HG02642 (cell line): ENCODE measurements at regions not wholly inside any gene's neighbourhood (a gene's known extent, or its start where the extent isn't known, plus 50 kb on each side); places are given as distances from the start of the nearest gene placed in this dataset.

ENCODE experiments used
- ATAC-seq: cut with Tn5 transposase; IDR thresholded peaks from one replicate; pipeline ENCODE4 v1.9.1; 2021; ENCODE audit warnings: mild to moderate bottlenecking; ENCODE audit not compliant: unreplicated experiment, poor library complexity

DNA sequence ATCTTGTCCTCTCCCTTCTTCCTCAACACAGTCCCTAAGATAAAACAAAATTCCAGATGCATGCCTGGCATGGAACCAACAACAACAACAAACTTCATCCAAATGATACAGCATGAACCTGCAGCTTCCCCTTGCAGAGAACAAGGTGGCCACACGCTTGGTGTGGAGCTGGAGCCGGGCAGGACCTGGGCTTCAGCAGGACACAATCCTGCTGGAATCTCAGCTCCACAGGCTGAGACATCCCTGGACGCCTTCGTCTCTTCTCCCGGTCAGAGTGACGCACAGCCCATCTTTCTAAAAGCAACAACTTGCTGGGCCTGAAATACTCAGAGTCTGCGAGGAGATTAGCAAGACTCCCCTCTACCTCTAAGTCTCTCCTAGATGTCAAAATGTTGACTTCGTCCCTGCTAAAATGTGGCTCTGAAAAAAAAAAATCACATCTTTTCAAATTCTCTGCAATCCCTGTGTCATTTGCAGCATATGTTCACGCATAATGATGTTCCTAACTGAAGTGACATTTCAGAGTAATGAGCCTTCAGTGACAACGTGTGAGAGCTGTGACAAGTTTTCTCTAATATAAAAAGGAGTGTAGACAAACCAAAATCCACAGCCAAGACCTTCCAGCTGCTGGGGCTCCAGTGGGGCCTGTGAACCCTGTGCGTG lies 1232.3 kb downstream of the TBC1D22A start:
- no peak for ATAC-seq

DNA sequence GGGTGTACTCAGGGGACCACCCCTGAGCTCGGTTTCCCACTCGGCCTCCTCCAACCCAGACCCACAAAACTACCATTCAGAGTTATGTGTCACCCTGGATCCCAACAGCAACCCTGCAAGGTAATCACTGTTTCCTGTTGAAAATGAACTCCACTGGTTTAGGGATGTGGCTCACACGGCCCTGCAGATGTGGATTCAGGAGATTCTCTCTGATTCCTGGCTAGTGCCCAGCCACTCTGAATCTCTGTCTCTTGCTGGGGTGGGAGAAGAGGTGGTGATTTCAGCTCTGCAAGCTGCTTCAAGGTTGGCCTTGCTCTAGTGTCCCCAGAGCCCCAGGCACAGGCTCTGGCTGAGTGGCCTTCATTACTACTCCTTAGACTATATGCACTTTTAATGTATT lies 1231.6 kb downstream of the TBC1D22A start:
- no peak for ATAC-seq

DNA sequence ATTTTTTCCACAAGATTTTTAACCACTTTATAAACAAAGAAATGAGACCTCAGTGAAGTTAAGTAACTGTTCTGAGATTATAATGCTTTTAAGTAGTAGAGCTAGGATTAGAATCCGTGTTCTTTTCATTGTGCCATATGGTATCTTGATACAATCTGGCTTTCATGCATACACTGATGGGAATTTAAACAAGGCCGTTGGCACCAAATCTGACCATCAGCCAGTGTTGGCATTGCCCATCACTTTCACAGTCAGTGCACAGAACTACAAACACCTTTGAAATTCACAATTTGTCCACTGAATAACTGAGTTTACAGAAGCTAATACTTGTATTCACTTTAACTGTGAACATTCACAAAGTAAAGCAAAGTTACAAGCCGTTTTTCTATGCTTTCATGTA lies 1228.0 kb downstream of the TBC1D22A start:
- no peak for ATAC-seq

- ATAC-seq: no peak
These were observed 1225.5 kb downstream of the TBC1D22A start for GRCh38 chr22:47987885-47988515.

DNA sequence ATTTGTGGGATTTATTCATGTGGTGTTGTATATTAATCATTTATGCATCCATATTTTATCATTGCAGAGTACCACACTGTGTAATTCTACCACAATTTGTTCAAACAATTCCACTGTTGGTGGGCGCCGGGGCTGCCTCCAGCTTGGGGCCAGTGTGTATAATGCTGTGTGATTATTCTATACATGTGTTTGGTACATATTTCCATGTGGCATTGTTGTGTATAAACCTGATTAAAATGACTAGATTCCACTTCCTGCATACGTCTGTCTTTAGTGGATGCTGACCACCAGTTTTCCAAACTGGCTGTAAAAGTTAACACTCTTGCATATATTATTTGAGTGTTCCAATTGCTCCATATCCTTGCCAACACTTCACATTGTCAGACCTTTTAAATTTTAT lies 1213.8 kb downstream of the TBC1D22A start:
- no peak for ATAC-seq

DNA sequence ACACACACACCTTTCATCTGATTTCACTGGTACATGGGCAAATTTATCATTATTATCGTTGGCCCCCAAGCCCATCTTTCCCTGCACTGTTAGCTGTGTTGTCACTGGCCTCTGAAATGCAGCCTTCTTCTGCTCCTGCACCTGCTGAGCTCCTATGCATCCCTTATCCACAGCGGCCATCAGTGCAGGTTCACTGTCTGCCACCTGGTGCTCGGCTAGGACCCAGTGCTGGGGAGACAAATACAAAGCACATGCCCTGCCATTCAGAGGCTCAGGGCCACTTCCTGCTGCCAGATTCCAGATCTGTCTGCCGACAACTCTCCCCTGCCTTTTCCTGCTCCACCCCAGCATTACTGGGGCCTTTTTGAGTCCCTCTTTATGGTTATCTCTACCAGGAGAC lies 1205.4 kb downstream of the TBC1D22A start:
- no peak for ATAC-seq

DNA sequence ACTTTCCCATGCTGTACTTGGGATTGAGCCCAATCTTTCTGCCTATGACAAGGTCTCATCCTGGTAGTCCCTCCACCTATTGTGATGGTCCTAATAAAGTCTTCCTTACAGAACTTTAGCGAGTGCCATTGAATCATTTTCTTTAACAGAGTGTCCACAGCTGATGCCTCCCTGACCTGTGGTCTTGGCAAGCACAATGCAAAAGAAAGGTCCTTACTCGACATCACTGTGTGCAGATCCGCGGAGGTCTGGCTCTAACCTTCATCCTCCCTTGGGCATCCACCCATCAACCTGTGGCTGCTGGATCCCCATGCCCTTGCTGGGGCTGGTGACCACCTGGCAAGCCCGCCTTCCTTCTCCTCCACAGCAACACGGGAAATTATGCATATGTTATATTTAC lies 1203.9 kb downstream of the TBC1D22A start:
- no peak for ATAC-seq

- ATAC-seq: no peak
These were observed 1203.4 kb downstream of the TBC1D22A start for GRCh38 chr22:47965896-47966295.

DNA sequence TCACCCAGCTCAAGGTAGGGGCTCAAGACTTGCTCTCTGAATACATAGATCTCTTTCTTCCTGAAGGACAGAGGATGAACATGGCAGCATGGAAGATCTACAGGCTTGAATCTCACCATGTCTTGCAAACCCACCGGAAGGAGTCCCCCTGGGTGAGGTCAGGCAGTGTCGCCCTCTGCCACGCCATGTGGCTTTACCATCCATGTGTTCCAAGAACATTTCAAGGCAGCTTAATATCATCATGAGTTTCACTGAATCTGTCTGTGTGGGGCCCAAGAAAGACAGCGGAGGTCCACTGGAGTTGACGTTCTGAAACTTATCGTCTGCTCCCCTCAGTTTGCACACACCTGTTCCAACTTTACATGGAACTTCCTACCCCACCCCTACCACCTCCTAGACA lies 1202.6 kb downstream of the TBC1D22A start:
- ATAC-seq: no peak

DNA sequence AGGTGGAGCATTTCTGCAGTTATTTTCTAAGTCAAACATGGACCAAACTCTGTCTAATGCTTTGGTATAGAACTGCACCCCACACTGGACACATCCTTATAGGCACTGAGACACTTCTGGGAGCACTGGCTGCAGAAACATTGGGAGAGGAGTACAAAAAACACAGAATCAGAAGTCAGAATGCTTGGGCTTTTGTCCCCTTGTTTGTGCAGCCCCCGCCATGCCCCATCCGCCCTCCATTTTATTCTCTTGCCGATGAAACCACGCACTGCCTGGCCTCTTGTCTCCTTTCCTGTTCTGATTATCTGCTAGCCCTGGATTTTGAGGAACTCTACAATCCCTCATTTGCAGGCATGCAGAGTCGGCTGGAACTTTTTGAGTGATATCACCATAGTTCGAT lies 1201.2 kb downstream of the TBC1D22A start:
- no peak for ATAC-seq

- no peak for ATAC-seq
These were observed 1195.2 kb downstream of the TBC1D22A start for GRCh38 chr22:47957649-47958048.

DNA sequence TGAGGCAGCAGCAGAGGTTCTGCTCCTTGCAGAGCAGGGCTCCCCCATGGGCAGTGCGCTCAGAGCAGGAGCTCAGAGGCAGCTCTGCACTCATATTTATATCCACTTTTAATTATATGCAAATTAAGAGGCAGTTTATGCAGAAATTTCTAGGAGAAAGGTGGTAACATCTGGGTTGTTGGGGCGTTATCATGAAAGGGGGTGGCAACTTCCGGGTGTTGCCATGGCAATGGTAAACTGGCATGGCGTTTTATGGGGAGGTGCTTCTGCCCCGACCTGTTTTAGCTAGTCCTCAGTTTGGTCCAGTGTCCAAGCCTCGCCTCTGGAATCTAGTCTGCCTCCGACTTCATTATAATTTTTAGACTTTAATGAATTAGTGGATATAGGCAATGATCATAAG lies 1191.7 kb downstream of the TBC1D22A start:
- ATAC-seq: no peak

- ATAC-seq: no peak
These were observed 1182.5 kb downstream of the TBC1D22A start for GRCh38 chr22:47944941-47945340.

DNA sequence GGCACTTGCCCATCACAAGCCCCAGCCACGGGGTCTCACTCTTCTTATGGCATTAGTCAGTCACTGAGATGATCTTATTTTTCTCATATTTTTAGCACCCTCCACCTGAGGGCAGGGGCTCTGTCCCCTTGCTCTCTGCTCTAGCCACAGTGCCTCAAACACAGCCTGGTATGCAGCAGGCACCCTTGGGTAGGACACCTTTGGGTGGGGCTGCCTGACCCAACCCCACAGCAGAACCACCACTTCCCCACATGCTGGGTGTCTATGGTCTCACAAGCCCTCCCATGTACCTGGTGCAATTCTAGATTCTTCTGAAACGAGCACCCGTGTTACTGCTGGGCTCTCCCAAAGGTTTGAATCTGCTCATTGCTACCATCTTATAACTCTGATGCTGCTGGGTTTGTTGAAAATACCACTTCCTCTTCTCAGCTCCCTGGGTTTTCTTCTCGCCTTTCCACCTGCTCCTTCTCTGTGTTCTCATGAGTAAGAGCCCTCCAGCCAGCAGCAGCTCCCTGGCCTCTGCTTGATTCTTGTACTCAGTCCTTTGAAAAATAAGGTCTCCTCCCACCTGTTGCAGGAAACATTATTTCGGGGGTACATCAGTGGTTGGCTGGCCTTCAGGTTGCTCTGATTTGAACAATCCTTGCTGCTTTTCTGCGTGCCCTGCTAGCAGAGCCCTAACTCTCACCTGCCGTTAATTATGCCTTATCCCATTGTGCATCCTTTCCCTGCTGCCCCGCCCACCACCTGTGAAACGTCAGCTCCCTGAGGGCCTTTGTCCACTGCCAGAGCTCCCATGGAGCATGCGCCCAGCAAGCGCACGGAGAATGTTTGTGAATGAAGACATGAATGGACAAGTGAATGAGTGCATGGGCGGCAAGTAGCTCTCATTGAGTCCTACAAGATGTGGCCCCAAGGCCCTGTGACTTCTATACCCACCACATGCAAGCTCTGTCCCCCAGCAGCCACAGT lies 1181.6 kb downstream of the TBC1D22A start:
- ATAC-seq: no peak

DNA sequence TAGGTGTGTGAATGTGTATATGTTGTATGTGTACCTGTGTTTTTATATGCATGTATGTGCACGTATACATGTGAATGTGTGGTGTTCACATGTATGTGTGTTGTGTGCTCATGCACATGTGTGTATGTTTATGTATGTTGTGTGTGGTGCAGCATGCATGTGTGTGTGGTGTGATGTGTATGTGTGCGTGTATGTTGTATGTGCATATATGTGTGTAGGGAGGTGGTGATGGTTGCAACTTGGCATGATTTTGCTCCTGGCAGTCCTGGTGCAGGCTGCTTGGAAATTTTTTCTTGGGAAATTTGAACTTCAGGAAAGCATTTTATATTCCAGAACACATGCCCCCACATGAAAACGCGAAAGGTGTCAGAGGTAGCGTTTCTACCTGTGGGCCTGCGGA lies 1177.8 kb downstream of the TBC1D22A start:
- no peak for ATAC-seq

- ATAC-seq: no peak
These were observed 1171.4 kb downstream of the TBC1D22A start for GRCh38 chr22:47933891-47934290.

GRCh38 chr22:47933226-47933625 lies 1170.8 kb downstream of the TBC1D22A start:
- no peak for ATAC-seq

- no peak for ATAC-seq
These were observed 1167.3 kb downstream of the TBC1D22A start for GRCh38 chr22:47929646-47930185.

DNA sequence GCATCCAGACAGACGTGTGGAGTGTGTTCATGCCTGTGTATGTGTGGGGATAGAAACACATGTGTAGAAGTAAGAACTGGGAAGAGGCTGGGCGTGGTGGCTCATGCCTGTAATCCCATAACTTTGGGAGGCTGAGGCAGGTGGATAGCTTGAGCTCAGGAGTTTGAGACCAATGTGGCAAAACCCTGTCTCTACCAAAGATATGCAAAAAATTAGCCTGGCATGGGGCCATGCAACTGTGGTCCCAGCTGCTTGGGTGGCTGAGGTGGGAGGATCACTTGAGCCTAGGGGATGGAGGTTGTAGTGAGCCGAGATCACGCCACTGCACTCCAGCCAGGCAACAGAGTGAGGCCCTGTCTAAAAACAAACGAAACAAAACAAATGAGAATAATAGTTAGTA lies 1166.6 kb downstream of the TBC1D22A start:
- ATAC-seq: no peak

- ATAC-seq: no peak
These were observed 1166.2 kb downstream of the TBC1D22A start for GRCh38 chr22:47928631-47929030.

DNA sequence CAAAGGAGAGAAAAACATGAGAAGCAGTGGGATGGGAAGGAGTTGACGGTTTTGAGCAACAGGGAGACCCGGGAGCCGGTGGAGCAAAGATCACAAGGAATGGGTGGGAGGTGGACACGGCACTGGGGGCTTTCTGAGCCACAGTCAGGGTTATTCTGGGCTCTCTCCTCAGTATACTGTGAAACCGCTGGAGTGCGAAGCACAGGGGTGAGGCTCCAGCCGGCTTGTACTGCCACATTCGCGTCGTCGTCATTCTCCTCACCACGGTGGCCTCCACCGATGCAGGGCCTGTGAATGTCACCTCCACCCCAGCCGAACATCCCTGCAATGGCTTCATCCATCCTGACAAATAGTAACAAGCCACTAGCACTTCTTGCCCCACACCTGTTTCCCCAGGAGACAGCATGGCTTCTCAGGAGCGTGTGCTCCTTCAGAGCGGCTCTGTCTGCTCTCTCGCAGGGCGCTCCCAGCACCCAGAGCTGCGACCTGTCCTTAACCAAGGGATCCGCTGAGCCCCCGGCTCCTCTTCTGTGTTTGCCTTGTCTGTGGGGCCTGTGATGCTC lies 1165.3 kb downstream of the TBC1D22A start:
- no peak for ATAC-seq
